OCI-LY1 (cell line): ENCODE measurements at regions not wholly inside any gene's neighbourhood (a gene's known extent, or its start where the extent isn't known, plus 50 kb on each side); places are given as distances from the start of the nearest gene placed in this dataset.

Source experiments
- H2AFZ ChIP-seq: fragments of 200-600 bp; sonication (generic), shearing (Covaris generic); 2 replicates; pipeline ENCODE4 v1.6.0; 2014; ENCODE audit warnings: antibody characterized with exemption, mild to moderate bottlenecking, low read length
- H3F3A ChIP-seq: fragments of 200-600 bp; sonication (generic), shearing (Covaris generic); 2 replicates; pipeline ENCODE4 v1.6.0; 2014; ENCODE audit warnings: mild to moderate bottlenecking, antibody characterized with exemption, low read length, moderate library complexity; ENCODE audit not compliant: insufficient read depth
- H3K27ac ChIP-seq: fragments of 200-600 bp; sonication (generic); 2 replicates; pipeline ENCODE4 v1.5.1; 2014; ENCODE audit warnings: low read length, mixed run types, mild to moderate bottlenecking, low read depth; ENCODE audit not compliant: poor library complexity, severe bottlenecking
- H3K27me3 ChIP-seq: fragments of 200-600 bp; sonication (generic); 2 replicates; pipeline ENCODE4 v1.6.0; 2014; ENCODE audit warnings: antibody characterized with exemption, mild to moderate bottlenecking, low read length, moderate library complexity; ENCODE audit not compliant: insufficient read depth
- H3K36me3 ChIP-seq: fragments of 200-600 bp; sonication (generic); 2 replicates; pipeline ENCODE4 v1.6.1; 2014; ENCODE audit warnings: mild to moderate bottlenecking, antibody characterized with exemption, low read length, moderate library complexity, mixed read lengths; ENCODE audit not compliant: insufficient read depth
- H3K4me1 ChIP-seq: fragments of 200-600 bp; sonication (generic); 2 replicates; pipeline ENCODE4 v1.5.1; 2014; ENCODE audit warnings: mild to moderate bottlenecking, low read length, moderate library complexity; ENCODE audit not compliant: insufficient read depth, severe bottlenecking
- H3K4me2 ChIP-seq: fragments of 200-600 bp; sonication (generic), shearing (Covaris generic); 2 replicates; pipeline ENCODE4 v1.6.1; 2014; ENCODE audit warnings: low read length
- H3K4me3 ChIP-seq: fragments of 200-600 bp; sonication (generic); 2 replicates; pipeline ENCODE4 v1.5.1; 2014; ENCODE audit warnings: low read length, low read depth, mild to moderate bottlenecking, mixed read lengths; ENCODE audit not compliant: poor library complexity, severe bottlenecking
- H3K79me2 ChIP-seq: fragments of 200-600 bp; shearing (Covaris generic); 2 replicates; pipeline ENCODE4 v1.6.1; 2016; ENCODE audit warnings: mixed run types, low read length, mixed read lengths; ENCODE audit not compliant: insufficient read depth
- H3K9ac ChIP-seq: fragments of 200-600 bp; sonication (generic), shearing (Covaris generic); 2 replicates; pipeline ENCODE4 v1.6.1; 2014; ENCODE audit warnings: mild to moderate bottlenecking, low read length, mixed read lengths
- H3K9me2 ChIP-seq: fragments of 200-600 bp; sonication (generic), shearing (Covaris generic); 2 replicates; pipeline ENCODE4 v1.6.1; 2014; ENCODE audit warnings: low read depth, mild to moderate bottlenecking, low read length, mixed read lengths
- H3K9me3 ChIP-seq: fragments of 200-600 bp; shearing (Covaris generic); 2 replicates; pipeline ENCODE4 v1.6.1; 2014; ENCODE audit warnings: low read length, mixed read lengths
- H4K20me1 ChIP-seq: fragments of 200-600 bp; sonication (generic), shearing (Covaris generic); 2 replicates; pipeline ENCODE4 v1.6.0; 2016; ENCODE audit warnings: mild to moderate bottlenecking, low read length; ENCODE audit not compliant: insufficient read depth
- EZH2 ChIP-seq: fragments of 200-600 bp; sonication (generic), shearing (Covaris generic); IDR thresholded peaks from 2 replicates; pipeline ENCODE4 v1.8.0; 2017; ENCODE audit warnings: borderline replicate concordance, mixed run types, mild to moderate bottlenecking, antibody characterized with exemption, low read length, moderate library complexity, mixed read lengths
- TF ChIP-seq, protein P1 (sequence below): fragments of 200-600 bp; sonication (generic), shearing (Covaris generic); IDR thresholded peaks from 2 replicates; pipeline ENCODE4 v1.5.1; 2017; ENCODE audit warnings: mild to moderate bottlenecking, antibody characterized with exemption, low read length, moderate library complexity, mixed read lengths

DNA sequence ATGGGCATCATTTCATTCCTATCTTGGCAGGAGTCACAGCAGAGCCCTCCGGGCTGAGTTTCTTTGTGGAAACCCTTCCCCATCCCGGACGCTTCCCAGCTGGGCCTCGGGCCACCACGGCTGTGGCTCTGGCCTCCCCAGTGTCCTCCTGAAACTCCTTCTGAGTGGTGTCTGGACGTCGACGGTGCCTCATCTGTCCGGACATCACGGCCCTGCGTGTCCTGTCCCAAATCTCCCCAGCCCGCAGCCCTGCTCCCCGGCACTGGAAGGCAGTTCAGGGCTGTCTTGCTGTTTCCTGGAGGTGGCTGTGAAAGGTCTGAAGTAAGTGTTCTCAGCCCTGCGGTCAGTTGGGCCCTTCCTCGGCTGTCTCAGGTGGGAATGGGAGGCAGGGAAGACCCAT lies 99.8 kb upstream of the TMEM18 start:
- no peaks in the 10 kb centered on the region for H3K9me2 ChIP-seq
- H3K9ac ChIP-seq, result no peak overlapping the region
- no peaks in the 10 kb centered on the region for H3K4me1 ChIP-seq
- no peak overlapping the region for H3K4me3 ChIP-seq
- H2AFZ ChIP-seq, result no peak overlapping the region
- no peaks in the 10 kb centered on the region for H4K20me1 ChIP-seq
- H3K9me3 ChIP-seq, result no peaks in the 10 kb centered on the region
- H3K4me2 ChIP-seq, result no peak overlapping the region
- H3K27me3 ChIP-seq, result no peaks in the 10 kb centered on the region
- H3K27ac ChIP-seq, result no peak overlapping the region
- no peaks in the 10 kb centered on the region for H3F3A ChIP-seq
- H3K36me3 ChIP-seq, result no peaks in the 10 kb centered on the region
- H3K79me2 ChIP-seq, result no peaks in the 10 kb centered on the region
- TF ChIP-seq, protein P1, sequence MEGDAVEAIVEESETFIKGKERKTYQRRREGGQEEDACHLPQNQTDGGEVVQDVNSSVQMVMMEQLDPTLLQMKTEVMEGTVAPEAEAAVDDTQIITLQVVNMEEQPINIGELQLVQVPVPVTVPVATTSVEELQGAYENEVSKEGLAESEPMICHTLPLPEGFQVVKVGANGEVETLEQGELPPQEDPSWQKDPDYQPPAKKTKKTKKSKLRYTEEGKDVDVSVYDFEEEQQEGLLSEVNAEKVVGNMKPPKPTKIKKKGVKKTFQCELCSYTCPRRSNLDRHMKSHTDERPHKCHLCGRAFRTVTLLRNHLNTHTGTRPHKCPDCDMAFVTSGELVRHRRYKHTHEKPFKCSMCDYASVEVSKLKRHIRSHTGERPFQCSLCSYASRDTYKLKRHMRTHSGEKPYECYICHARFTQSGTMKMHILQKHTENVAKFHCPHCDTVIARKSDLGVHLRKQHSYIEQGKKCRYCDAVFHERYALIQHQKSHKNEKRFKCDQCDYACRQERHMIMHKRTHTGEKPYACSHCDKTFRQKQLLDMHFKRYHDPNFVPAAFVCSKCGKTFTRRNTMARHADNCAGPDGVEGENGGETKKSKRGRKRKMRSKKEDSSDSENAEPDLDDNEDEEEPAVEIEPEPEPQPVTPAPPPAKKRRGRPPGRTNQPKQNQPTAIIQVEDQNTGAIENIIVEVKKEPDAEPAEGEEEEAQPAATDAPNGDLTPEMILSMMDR, result no peak
- no peak for TF ChIP-seq EZH2

DNA sequence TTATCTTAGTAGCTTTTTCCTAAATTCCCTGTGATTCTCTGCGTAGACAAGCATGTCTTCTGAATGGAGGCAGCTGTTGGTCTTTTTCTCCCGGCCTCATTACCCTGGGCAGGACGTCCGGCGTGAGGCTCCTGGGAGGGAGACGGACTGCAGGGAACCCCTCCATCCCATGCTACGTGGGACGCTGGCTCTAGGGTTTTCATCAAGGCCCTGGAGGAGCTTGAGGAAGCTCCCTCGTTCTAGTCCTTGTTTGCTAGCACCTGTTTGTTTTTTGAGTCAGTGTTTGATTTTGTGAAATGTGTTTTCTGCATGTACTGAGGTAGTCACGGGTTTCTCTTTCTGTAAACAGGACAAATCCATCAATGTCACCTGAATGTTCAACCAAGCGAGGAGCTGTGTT lies 99.3 kb upstream of the TMEM18 start:
- Histone ChIP-seq H3K9me3 (no peaks in the 10 kb centered on the region), H3K9ac (no peak overlapping the region), H3K36me3 (no peaks in the 10 kb centered on the region), H3K27ac (no peak overlapping the region), H3F3A (no peaks in the 10 kb centered on the region), H4K20me1 (no peaks in the 10 kb centered on the region), H2AFZ (no peak overlapping the region), H3K4me1 (no peaks in the 10 kb centered on the region), H3K9me2 (no peaks in the 10 kb centered on the region), H3K79me2 (no peaks in the 10 kb centered on the region), H3K4me3 (no peak overlapping the region), H3K27me3 (no peaks in the 10 kb centered on the region), H3K4me2 (no peak overlapping the region)
- no peak for TF ChIP-seq EZH2
- TF ChIP-seq, protein P1, result no peak

DNA sequence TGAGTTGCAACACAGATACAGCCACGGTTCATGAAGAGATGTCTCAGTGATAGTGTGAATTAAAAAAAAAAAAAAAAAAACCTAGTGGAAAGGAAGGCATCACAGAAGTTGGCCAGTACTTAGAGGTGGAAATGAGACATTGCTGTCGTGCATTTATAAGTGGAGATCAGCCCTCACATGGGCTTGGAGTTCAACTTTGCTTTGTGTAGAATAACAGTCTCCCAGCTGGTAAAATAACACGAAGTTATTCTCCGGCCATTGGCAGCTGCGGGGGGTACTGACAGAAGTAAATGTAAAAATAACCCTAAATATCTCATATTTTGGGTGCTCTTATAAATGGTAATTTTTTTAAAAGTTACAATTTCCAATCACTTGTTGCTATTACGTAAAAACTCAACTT lies 98.8 kb upstream of the TMEM18 start:
- Histone ChIP-seq H3K9me2 (no peaks in the 10 kb centered on the region), H3K4me2 (no peak overlapping the region), H3K79me2 (no peaks in the 10 kb centered on the region), H3K9ac (no peak overlapping the region), H2AFZ (no peak overlapping the region), H3K9me3 (no peaks in the 10 kb centered on the region), H3K27ac (no peak overlapping the region), H4K20me1 (no peaks in the 10 kb centered on the region), H3K27me3 (no peaks in the 10 kb centered on the region), H3K4me1 (no peaks in the 10 kb centered on the region), H3K36me3 (no peaks in the 10 kb centered on the region), H3F3A (no peaks in the 10 kb centered on the region), H3K4me3 (no peak overlapping the region)
- TF ChIP-seq EZH2, result no peak
- TF ChIP-seq, protein P1, result no peak
